GM18520 (cell line): ENCODE measurements at regions not wholly inside any gene's neighbourhood (a gene's known extent, or its start where the extent isn't known, plus 50 kb on each side); places are given as distances from the start of the nearest gene placed in this dataset.
"Not testable (repeated sequence)": the region's sequence is repeated elsewhere in the genome, so short reads cannot be mapped to it uniquely, and the experiment has no call there.

Source experiments
- ATAC-seq: cut with Tn5 transposase; IDR thresholded peaks from one replicate; pipeline ENCODE4 v1.9.1; 2021; ENCODE audit not compliant: unreplicated experiment

GRCh38 chr3:110575702-110576101, 495.9 kb upstream of the NECTIN3 start:
- no peak for ATAC-seq

DNA sequence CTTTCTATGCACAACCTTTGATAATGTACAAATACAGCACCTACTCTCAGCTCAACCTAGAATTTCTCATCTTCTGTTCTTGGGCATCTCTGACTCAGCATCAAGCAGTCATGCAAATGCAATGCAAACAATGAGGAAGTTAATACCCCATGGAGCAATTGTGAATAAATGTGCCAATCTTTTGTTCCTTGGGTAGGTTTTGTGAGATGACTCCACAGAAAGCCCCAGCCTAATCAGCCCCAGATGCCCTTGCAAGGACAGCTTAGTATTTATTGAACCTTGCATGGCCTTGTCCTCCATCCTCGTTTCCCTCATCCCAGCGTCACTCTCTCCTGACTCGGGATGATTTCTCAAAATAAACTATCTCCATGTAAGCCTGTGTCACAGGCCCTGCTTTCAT, 494.7 kb upstream of the NECTIN3 start:
- no peak for ATAC-seq

GRCh38 chr3:110577854-110578253, 493.8 kb upstream of the NECTIN3 start:
- no peak for ATAC-seq

- no peak for ATAC-seq
Observed at GRCh38 chr3:110579840-110580550, 491.6 kb upstream of the NECTIN3 start.

DNA sequence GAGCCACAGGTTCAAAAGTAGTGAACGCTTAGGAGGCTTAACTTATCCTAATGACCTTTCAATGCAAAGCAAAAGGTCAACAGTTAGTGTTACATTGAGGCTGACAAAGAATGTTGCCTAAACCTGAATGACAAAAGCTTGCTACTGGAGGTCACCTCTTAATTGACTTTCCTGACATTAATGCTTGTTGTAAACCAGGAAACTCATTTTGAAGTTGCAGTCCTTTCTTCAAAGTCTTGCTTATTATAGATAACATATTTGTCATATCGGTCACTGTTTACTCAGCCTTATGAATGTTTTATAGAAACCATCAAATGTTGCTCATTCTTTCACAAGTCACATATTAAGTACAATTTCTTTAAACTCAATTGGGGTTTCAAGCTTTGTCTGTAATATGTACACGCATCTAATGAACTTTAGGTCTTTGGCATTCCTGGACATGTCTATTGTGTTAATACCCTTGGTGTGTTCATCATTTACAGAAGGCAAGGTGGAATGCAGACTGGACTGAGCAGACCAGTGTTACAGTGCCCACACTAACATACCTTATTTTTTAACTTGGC, 488.2 kb upstream of the NECTIN3 start:
- no peak for ATAC-seq

GRCh38 chr3:110588906-110589305, 482.7 kb upstream of the NECTIN3 start:
- ATAC-seq = no peak

GRCh38 chr3:110589341-110589740, 482.3 kb upstream of the NECTIN3 start:
- ATAC-seq = no peak

DNA sequence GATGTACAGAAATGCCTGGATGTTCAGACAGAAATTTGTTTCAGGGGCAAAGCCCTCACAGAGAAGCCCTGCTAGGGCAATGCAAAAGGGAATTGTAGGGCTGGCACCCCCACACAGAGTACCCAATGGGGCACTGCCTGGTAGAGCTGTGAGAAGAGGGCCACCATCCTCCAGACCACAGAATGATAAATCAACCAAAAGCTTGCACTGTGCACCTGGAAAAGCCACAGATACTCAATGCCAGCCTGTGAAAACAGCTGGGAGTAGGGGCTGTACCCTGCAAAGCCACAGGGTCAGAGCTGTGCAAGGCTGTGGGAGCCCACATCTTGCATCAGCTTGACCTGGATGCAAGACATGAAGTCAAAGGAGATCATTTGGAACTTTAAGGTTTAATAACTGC, 477.9 kb upstream of the NECTIN3 start:
- no peak for ATAC-seq

GRCh38 chr3:110598847-110599490, 472.6 kb upstream of the NECTIN3 start:
- ATAC-seq = no peak

GRCh38 chr3:110608566-110608965, 463.1 kb upstream of the NECTIN3 start:
- ATAC-seq = no peak

- no peak for ATAC-seq
Observed at GRCh38 chr3:110612045-110612444, 459.6 kb upstream of the NECTIN3 start.

GRCh38 chr3:110614186-110614585, 457.4 kb upstream of the NECTIN3 start:
- ATAC-seq = no peak

- no peak for ATAC-seq
Observed at GRCh38 chr3:110615454-110615853, 456.2 kb upstream of the NECTIN3 start.

- ATAC-seq = no peak
Observed at GRCh38 chr3:110618512-110619226, 452.9 kb upstream of the NECTIN3 start.

DNA sequence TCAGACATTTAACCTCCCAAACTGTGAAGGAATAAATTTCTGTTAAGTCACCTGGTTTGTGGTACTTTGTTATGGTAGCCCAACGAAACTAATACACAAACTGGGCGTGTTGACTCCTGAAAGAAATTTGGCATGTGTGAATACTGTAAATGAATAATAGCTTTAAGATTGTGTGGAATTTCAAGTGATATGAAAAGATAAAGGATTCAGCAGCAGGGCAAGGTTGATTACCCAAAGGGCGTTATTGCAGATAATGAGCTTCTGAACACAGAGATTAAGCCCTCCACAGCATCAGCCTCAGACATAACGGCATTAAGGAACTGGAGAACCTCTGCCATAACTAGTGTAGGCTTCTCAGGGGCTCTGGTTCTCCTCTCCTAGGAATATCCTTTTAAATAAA, 451.5 kb upstream of the NECTIN3 start:
- no peak for ATAC-seq

DNA sequence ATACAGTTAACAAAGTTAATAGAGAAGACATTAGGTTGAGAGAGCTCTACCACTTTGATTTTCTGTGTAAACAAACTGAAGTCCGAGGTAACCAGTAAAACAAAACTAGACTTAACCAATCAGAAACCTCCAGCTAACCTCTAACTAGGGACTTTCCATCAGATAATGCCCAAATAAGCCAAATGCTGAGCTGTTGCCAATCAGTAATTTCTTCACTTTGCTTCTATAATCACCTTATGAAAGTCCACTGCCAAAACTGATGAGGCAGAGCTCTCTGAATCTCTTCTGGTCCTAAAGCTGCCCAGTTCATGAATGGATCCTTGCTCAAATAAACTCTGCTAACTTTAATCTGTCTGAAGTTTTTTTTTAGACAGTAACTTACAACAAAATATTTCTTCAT, 448.0 kb upstream of the NECTIN3 start:
- peak; percentile 73 for ATAC-seq

- no peak for ATAC-seq
Observed at GRCh38 chr3:110624576-110624975, 447.0 kb upstream of the NECTIN3 start.

DNA sequence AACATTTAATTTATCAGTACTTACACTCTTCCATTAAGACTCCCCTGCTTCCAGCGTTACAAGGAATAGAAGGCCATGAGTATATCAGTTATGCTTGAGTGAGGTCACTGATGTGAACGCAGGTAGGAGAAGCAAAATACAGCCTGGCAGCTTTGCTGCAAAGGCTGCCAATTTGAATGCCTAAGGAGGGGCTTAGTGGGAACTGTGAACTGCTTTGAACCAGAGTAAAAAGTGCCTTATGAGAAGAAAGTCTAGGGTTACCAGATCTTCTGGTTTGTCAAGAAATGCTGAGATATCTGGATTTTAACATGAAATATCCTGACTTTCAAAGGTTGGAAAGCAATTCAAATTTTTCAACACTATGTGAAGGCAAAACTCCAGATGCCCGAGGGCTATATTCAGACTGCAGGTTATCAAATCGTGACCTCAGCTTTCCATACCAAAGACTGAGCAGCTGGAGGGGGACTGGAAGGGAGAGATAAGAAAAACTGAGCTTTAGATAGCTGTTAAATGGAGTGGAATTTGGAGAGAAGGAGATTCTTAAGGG, 446.3 kb upstream of the NECTIN3 start:
- no peak for ATAC-seq

DNA sequence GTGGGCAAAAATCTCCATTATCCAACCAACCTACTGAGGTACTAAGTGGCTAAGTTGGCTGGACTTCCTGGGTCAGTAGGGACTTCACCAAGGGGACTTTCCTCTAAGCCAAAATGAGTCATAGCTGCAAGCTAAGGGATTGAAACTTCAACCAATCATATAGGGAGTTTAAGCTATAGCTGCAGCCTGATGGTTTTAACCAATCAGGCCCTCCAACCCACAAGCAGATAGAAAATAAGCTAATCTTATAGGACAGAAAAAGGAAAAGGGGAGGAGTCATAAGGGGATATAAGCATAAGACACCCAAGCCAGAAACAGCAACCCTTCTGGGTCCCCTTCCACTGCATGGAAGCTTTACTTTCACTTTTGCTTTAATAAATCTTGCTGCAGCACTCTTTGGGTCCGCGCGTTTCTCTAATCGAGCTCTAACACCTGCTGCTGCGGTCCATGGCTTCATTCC, 444.9 kb upstream of the NECTIN3 start:
- not testable (repeated sequence) for ATAC-seq

GRCh38 chr3:110628650-110629301, 442.8 kb upstream of the NECTIN3 start:
- no peak for ATAC-seq

DNA sequence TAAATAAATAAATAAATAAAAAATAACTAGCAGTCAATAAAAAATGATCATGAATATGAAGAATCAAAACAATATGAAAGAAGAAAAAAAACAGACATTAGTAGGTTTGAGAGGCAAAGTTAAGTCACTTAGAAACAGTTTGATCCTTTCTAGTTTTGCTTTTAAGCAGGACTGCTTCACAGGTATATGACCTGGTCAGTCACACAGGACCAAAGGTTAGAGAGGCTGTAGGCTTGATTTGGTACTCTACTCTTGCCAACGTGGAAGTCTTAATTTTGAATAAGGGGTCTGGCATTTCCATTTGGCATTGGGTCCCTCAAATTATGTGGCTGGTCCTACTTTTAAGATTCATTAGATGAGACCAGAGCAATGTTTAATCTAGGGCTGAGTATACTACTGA, 441.7 kb upstream of the NECTIN3 start:
- ATAC-seq = no peak
